ENCODE measurements at regions not wholly inside any gene's neighbourhood (a gene's known extent, or its start where the extent isn't known, plus 50 kb on each side); places are given as distances from the start of the nearest gene placed in this dataset.

GRCh38 chr18:70385474-70385873, 96.6 kb downstream of the SOCS6 start:
- no peak for TF ChIP-seq CTCF (optimal IDR thresholded peaks at IDR 0.05 in 1 of 3, IDR thresholded peaks at IDR 0.05 in 1 of 3, conservative IDR thresholded peaks at IDR 0.05 in 1 of 3; ENCODE audit: extremely low read depth in 1 of 3, insufficient read depth in 2 of 3, low read length in 3 of 3)
- no peak for TF ChIP-seq EZH2 (IDR thresholded peaks at IDR 0.05; ENCODE audit: low read length)
